ENCODE measurements at regions not wholly inside any gene's neighbourhood (a gene's known extent, or its start where the extent isn't known, plus 50 kb on each side); places are given as distances from the start of the nearest gene placed in this dataset.

GRCh38 chr13:91178099-91178498, 169.4 kb upstream of the MIR17HG start:
- ATAC-seq (ENCODE audit: low read depth) = no peak
- in situ Hi-C loops (cut with MboI; ENCODE audit: low sequenced_read_pairs) = no loop called here

More at GRCh38 chr13:91178099-91178498, 169.4 kb upstream of the MIR17HG start:
- Histone ChIP-seq H4K8ac (ENCODE audit: low read depth in 2 of 2, low read length in 2 of 2) (no peak overlapping the region), H3K4me2 (ENCODE audit: low read depth, low read length) (no peak overlapping the region), H3K4ac (ENCODE audit: low read depth, low read length) (no peak overlapping the region), H3K4me1 (ENCODE audit: control insufficient read depth, insufficient read depth, low read length) (no peaks in the 10 kb centered on the region), H3K18ac (ENCODE audit: low read depth, low read length) (no peak overlapping the region), H3K79me1 (ENCODE audit: low read depth in 1 of 2, low read length in 2 of 2) (no peaks in the 10 kb centered on the region), H2BK120ac (ENCODE audit: low read depth, low read length) (no peak overlapping the region), H3K9me3 (ENCODE audit: control insufficient read depth, insufficient read depth, low read length) (no peaks in the 10 kb centered on the region), H2AK9ac (replicated peaks; ENCODE audit: low read depth, low read length, poor library complexity) (no peak overlapping the region), H2BK15ac (ENCODE audit: low read depth, low read length) (no peak overlapping the region), H2AK5ac (ENCODE audit: low read depth, low read length) (no peak overlapping the region), H3K23ac (ENCODE audit: low read depth, low read length) (no peak overlapping the region), H4K20me1 (ENCODE audit: insufficient read depth, low read length) (no peaks in the 10 kb centered on the region), H4K5ac (ENCODE audit: low read depth, low read length) (no peak overlapping the region), H3K14ac (replicated peaks; ENCODE audit: low read depth, low read length) (no peak overlapping the region), H2AFZ (replicated peaks; ENCODE audit: low read length, poor library complexity) (no peak overlapping the region), H3K56ac (ENCODE audit: extremely low read depth, insufficient read depth, low read length) (no peak overlapping the region), H2BK5ac (ENCODE audit: low read depth, low read length, poor library complexity, severe bottlenecking) (no peak overlapping the region), H3K9me1 (ENCODE audit: insufficient read depth, low read length) (no peaks in the 10 kb centered on the region), H4K91ac (ENCODE audit: insufficient read depth, low read depth, low read length) (no peak overlapping the region), H3K9ac (ENCODE audit: low read depth, low read length) (no peak overlapping the region), H2BK20ac (ENCODE audit: low read depth, low read length) (no peak overlapping the region), H3K27me3 (ENCODE audit: control insufficient read depth, insufficient read depth, low read length) (no peaks in the 10 kb centered on the region), H3K4me3 (ENCODE audit: insufficient read depth, low read depth, low read length) (no peak overlapping the region), H3K36me3 (ENCODE audit: control insufficient read depth, insufficient read depth, low read length) (no peaks in the 10 kb centered on the region), H3K27ac (ENCODE audit: insufficient read depth, low read length) (no peak overlapping the region)
- dilution Hi-C loops (cut with HindIII; ENCODE audit: low sequenced_read_pairs, unreplicated experiment) (no loop called here), intact Hi-C loops (cut with micrococcal nuclease) (no loop called here)
- BruUV-seq (replicated peaks) = no TSS peak
- DNase-seq = no peak
- TF ChIP-seq MAZ (IDR thresholded peaks at IDR 0.05; ENCODE audit: borderline replicate concordance, low read depth, low read length) = no peak
- TF ChIP-seq RCOR1 (IDR thresholded peaks at IDR 0.05; ENCODE audit: insufficient replicate concordance, low read length) = no peak
- TF ChIP-seq RAD21 (IDR thresholded peaks at IDR 0.05; ENCODE audit: low read length) = no peak
- no peak for TF ChIP-seq BHLHE40 (IDR thresholded peaks at IDR 0.05; ENCODE audit: low read depth, low read length)
- no peak for TF ChIP-seq NFE2L2 (IDR thresholded peaks at IDR 0.05; ENCODE audit: low read depth, low read length)
- TF ChIP-seq CHD1 (IDR thresholded peaks at IDR 0.05; ENCODE audit: low read depth, low read length) = no peak
- no peak for TF ChIP-seq CTCF (conservative IDR thresholded peaks at IDR 0.05; ENCODE audit: low read depth, low read length)
- no peak for TF ChIP-seq USF2 (IDR thresholded peaks at IDR 0.05; ENCODE audit: low read depth, low read length)
- TF ChIP-seq POLR2A (IDR thresholded peaks at IDR 0.05; ENCODE audit: low read depth, low read length) = no peak
- TF ChIP-seq MXI1 (IDR thresholded peaks at IDR 0.05; ENCODE audit: borderline replicate concordance, low read depth, low read length) = no peak
- no peak for TF ChIP-seq SMC3 (IDR thresholded peaks at IDR 0.05; ENCODE audit: low read depth, low read length)
- no CpG with 5 or more reads among the region's 1 CpG for WGBS, 2 experiments (ENCODE audit: extremely low coverage in 2 of 2, insufficient read length in 1 of 2)
- ChIA-PET CTCF (no interaction called here), POLR2A (ENCODE audit: unreplicated experiment) (no interaction called here)

Measured in IMR-90 (cell line).